Fibroblast of villous mesenchyme (primary cell): ENCODE measurements at regions not wholly inside any gene's neighbourhood (a gene's known extent, or its start where the extent isn't known, plus 50 kb on each side); places are given as distances from the start of the nearest gene placed in this dataset.

Experiments
- DNase-seq: peaks from one replicate; pipeline ENCODE4 v3.0.0-alpha.2; 2010; ENCODE audit warnings: low read depth
- H3K4me3 ChIP-seq: 2 replicates; pipeline ENCODE4 v1.5.1; 2011; ENCODE audit warnings: low read depth, mild to moderate bottlenecking, low read length
- CTCF ChIP-seq: IDR thresholded peaks from 2 replicates; pipeline ENCODE4 v1.5.1; 2012; ENCODE audit warnings: low read depth, mild to moderate bottlenecking, low read length; ENCODE audit not compliant: insufficient read depth

- no peak for TF ChIP-seq CTCF
- H3K4me3 ChIP-seq: no peak overlapping the region
- DNase-seq: no peak
Measured at GRCh38 chr1:29397981-29398380, 161.7 kb downstream of the PTPRU start.

GRCh38 chr1:29397256-29397590, 160.9 kb downstream of the PTPRU start:
- H3K4me3 ChIP-seq: no peak overlapping the region
- no peak for DNase-seq
- TF ChIP-seq CTCF: no peak

- H3K4me3 ChIP-seq: no peak overlapping the region
- peak; percentile 25 for TF ChIP-seq CTCF
- DNase-seq: peak; percentile 17
Measured at GRCh38 chr1:29396438-29397255, 160.3 kb downstream of the PTPRU start.

GRCh38 chr1:29395736-29396437, 159.6 kb downstream of the PTPRU start:
- H3K4me3 ChIP-seq: no peak overlapping the region
- no peak for TF ChIP-seq CTCF
- DNase-seq: no peak

GRCh38 chr1:29394521-29395225, 158.4 kb downstream of the PTPRU start:
- TF ChIP-seq CTCF: no peak
- no peak overlapping the region for H3K4me3 ChIP-seq
- DNase-seq: no peak

- TF ChIP-seq CTCF: no peak
- H3K4me3 ChIP-seq: no peak overlapping the region
- no peak for DNase-seq
Measured at GRCh38 chr1:29393451-29393826, 157.1 kb downstream of the PTPRU start.
